Ascending aorta (tissue), 2 donors: ENCODE measurements at regions not wholly inside any gene's neighbourhood (a gene's known extent, or its start where the extent isn't known, plus 50 kb on each side); places are given as distances from the start of the nearest gene placed in this dataset.

Source experiments
- DNase-seq, 2 donors: peaks; one replicate each; pipeline ENCODE4 v3.0.0-alpha.2; 2019; ENCODE audit warnings: low spot score in 2 of 2
- H3K27ac ChIP-seq, 2 donors: fragments of 200-600 bp; sonication (generic); one replicate each; pipeline ENCODE4 v1.5.1; 2016 to 2017; ENCODE audit warnings: mild to moderate bottlenecking in 1 of 2
- H3K27me3 ChIP-seq: fragments of 200-600 bp; sonication (generic); one replicate; pipeline ENCODE4 v1.5.1; 2017
- H3K36me3 ChIP-seq, 2 donors: fragments of 200-600 bp; sonication (generic); one replicate each; pipeline ENCODE4 v1.5.1; 2016
- H3K4me1 ChIP-seq, 2 donors: fragments of 200-600 bp; sonication (generic); one replicate each; pipeline ENCODE4 v1.5.1; 2016 to 2017; ENCODE audit warnings: mild to moderate bottlenecking in 1 of 2
- H3K4me3 ChIP-seq, 2 donors: fragments of 200-600 bp; sonication (generic); one replicate each; pipeline ENCODE4 v1.5.1; 2016 to 2017; ENCODE audit warnings: mild to moderate bottlenecking in 1 of 2
- H3K9me3 ChIP-seq, 2 donors: fragments of 200-600 bp; sonication (generic); one replicate each; pipeline ENCODE4 v1.5.1; 2016
- intact Hi-C: fragments of 100-400 bp; cut with DNase I; formaldehyde crosslinking; loops from one replicate; pipeline ENCODE4 v1.15.1; 2023
- TF ChIP-seq, protein P1 (sequence below), 3 experiments: fragments of 200-600 bp in 2 of 3; fragments of 450-650 bp in 1 of 3; sonication (generic) in 2 of 3; IDR thresholded peaks; one replicate each; pipeline ENCODE4 v1.5.1; 2016 to 2019; ENCODE audit warnings: antibody characterized with exemption in 3 of 3, mild to moderate bottlenecking in 1 of 3, moderate library complexity in 1 of 3

GRCh38 chr6:6434723-6435122 lies 114.3 kb upstream of the F13A1 start:
- H3K9me3 ChIP-seq, result no peaks in the 10 kb centered on the region
- TF ChIP-seq, protein P1, sequence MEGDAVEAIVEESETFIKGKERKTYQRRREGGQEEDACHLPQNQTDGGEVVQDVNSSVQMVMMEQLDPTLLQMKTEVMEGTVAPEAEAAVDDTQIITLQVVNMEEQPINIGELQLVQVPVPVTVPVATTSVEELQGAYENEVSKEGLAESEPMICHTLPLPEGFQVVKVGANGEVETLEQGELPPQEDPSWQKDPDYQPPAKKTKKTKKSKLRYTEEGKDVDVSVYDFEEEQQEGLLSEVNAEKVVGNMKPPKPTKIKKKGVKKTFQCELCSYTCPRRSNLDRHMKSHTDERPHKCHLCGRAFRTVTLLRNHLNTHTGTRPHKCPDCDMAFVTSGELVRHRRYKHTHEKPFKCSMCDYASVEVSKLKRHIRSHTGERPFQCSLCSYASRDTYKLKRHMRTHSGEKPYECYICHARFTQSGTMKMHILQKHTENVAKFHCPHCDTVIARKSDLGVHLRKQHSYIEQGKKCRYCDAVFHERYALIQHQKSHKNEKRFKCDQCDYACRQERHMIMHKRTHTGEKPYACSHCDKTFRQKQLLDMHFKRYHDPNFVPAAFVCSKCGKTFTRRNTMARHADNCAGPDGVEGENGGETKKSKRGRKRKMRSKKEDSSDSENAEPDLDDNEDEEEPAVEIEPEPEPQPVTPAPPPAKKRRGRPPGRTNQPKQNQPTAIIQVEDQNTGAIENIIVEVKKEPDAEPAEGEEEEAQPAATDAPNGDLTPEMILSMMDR (IDR thresholded peaks at IDR 0.05), result no peak
- no peak overlapping the region for H3K4me3 ChIP-seq
- H3K27ac ChIP-seq, result no peak overlapping the region
- H3K4me1 ChIP-seq, result no peaks in the 10 kb centered on the region
- H3K27me3 ChIP-seq, result no peaks in the 10 kb centered on the region
- no peak for DNase-seq
- no peaks in the 10 kb centered on the region for H3K36me3 ChIP-seq
- intact Hi-C loops, result no loop called here

DNA sequence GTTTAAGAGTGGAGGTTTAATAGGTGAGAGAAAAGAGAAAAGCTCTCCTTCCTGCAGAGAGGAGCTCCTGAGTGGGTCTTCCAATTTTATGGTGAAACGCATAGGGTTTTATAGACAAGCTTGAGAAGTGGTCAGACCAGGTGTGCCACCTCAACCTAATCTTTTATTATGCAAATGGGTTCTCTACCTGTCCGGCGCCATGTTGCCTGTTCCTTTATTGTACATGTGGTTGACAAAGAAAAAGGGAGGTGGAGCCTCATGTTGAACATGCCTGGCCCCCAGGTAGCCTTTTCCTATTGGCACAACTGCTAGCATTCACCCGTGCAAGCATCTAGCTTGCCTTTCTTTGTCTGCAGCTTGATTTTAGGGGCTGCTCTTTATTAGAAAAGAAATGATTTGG lies 115.9 kb upstream of the F13A1 start:
- no peak for DNase-seq
- no peaks in the 10 kb centered on the region for H3K4me1 ChIP-seq
- H3K36me3 ChIP-seq, result no peaks in the 10 kb centered on the region
- H3K27me3 ChIP-seq, result no peaks in the 10 kb centered on the region
- no peak overlapping the region for H3K4me3 ChIP-seq
- intact Hi-C loops, result no loop called here
- TF ChIP-seq, protein P1 (IDR thresholded peaks at IDR 0.05), result no peak
- no peak overlapping the region for H3K27ac ChIP-seq
- no peaks in the 10 kb centered on the region for H3K9me3 ChIP-seq

- Histone ChIP-seq H3K4me1 (no peaks in the 10 kb centered on the region), H3K36me3 (no peaks in the 10 kb centered on the region), H3K27me3 (no peaks in the 10 kb centered on the region), H3K27ac (no peak overlapping the region), H3K9me3 (no peaks in the 10 kb centered on the region), H3K4me3 (no peak overlapping the region)
- intact Hi-C loops, result no loop called here
- no peak for DNase-seq
- TF ChIP-seq, protein P1 (IDR thresholded peaks at IDR 0.05), result no peak
These were observed 116.5 kb upstream of the F13A1 start for GRCh38 chr6:6436946-6437345.

- no peaks in the 10 kb centered on the region for H3K9me3 ChIP-seq
- H3K27ac ChIP-seq, result no peak overlapping the region
- no peaks in the 10 kb centered on the region for H3K4me1 ChIP-seq
- DNase-seq, result no peak
- H3K36me3 ChIP-seq, result no peaks in the 10 kb centered on the region
- no peaks in the 10 kb centered on the region for H3K27me3 ChIP-seq
- H3K4me3 ChIP-seq, result no peak overlapping the region
- TF ChIP-seq, protein P1 (IDR thresholded peaks at IDR 0.05), result no peak
- intact Hi-C loops, result no loop called here
These were observed 117.8 kb upstream of the F13A1 start for GRCh38 chr6:6438286-6438685.

- no peaks in the 10 kb centered on the region for H3K36me3 ChIP-seq
- no peaks in the 10 kb centered on the region for H3K4me1 ChIP-seq
- H3K4me3 ChIP-seq, result no peak overlapping the region
- H3K9me3 ChIP-seq, result no peaks in the 10 kb centered on the region
- no peaks in the 10 kb centered on the region for H3K27me3 ChIP-seq
- DNase-seq, result no peak
- TF ChIP-seq, protein P1 (IDR thresholded peaks at IDR 0.05), result no peak
- H3K27ac ChIP-seq, result no peak overlapping the region
- intact Hi-C loops, result no loop called here
These were observed 119.3 kb upstream of the F13A1 start for GRCh38 chr6:6439778-6440177.

DNA sequence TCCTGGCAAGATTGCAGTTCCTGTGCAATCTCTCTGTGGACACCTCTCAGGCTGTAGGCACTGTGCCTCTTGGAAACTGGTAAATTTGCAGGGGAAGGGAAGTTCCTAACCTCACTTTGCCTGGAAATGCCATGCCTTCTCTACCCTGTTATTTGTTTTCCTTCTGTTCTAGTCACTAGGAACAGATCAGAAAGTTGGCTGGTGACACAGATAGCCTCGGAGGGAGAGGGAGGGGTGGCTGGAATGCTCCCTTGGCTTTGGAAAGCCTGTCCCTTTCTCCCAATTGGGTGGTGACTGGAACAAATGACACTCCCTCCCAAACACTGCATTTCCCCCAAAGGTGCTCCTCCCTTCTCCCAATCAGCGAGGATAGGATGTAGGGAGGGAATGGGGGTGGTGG lies 131.5 kb upstream of the F13A1 start:
- TF ChIP-seq, protein P1 (IDR thresholded peaks at IDR 0.05), result no peak
- H3K4me3 ChIP-seq, result no peak overlapping the region
- intact Hi-C loops, result no loop called here
- peaks cover 0 to 3% of the 10 kb centered on the region in 2 donors for H3K4me1 ChIP-seq
- no peak for DNase-seq
- H3K27me3 ChIP-seq, result no peaks in the 10 kb centered on the region
- H3K9me3 ChIP-seq, result no peaks in the 10 kb centered on the region
- H3K27ac ChIP-seq, result no peak overlapping the region
- no peaks in the 10 kb centered on the region for H3K36me3 ChIP-seq
